ENCODE measurements at regions not wholly inside any gene's neighbourhood (a gene's known extent, or its start where the extent isn't known, plus 50 kb on each side); places are given as distances from the start of the nearest gene placed in this dataset.

DNA sequence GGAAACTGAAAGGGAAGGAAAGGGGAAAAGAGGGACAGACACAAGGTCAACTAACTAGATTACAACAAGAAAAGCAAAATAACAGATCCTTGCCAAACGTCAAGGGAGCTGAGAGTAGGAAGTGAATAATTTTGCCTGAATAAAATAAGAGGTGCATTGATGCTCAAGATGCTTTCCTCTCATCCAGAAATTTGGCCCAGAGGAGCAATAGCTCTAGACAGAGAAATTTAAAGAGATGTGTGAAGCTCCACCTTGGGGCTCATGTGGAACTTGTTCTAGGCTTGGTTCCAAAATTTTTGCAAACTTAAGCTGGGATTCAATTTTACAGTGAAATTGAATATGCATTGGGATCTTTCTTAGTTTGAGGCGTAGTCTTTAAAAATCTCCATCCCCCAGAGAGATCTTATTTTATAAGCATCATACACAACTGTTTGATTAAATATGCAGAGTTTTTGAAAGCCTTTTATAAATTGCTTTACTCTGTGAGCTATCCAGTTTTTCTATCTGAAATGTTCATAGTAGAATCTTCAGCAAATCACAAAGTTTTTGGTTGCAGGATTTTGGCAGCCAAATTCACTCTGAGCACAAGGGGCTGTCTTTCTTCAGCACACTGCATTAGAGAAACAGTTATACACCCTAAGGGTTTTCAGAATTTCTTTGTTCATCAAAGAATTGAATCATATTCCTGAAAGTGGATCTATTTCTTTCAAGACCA is 1159.5 kb downstream of the ADGRL3 start:
- no peak for DNase-seq (ENCODE audit: low read depth)

DNA sequence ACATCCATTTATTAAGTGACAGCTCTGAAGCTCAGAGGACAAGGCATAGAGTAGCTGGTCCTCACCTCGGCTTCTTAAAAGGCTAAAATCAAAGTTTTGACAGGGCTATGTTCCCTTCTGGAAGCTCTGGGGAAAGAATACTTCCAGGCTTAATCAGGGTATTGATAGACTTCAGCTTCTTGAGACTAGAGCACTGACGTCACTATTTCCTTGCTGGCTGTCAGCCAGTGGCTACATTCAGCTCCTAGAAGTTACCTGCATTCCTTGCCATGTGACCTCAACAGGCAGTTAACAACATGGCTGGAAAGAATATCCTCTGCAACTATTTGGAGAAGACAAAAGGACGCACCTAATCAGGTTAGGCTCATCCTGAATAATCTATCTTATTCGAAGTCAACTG is 1144.8 kb downstream of the ADGRL3 start:
- DNase-seq (ENCODE audit: low read depth) = no peak

DNA sequence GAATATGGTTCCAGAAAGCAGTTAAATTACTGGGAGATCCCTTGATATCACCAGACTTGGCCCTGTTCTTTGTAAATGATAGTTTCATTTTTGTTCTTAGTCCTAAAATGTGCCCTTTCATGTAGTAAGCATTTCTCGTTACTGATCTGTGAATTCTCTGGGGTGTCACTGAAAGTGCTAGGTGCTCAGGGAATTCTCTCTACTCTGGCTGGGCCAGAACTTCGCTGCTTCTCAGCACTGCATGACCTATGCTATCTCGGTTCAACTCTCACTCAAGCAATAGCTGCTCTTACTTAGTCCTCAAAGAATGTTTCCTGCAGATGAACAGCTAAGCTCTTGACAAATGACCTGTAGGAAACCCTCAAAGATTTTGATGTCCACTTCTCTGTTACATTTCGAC is 1144.3 kb downstream of the ADGRL3 start:
- no peak for DNase-seq (ENCODE audit: low read depth)

DNA sequence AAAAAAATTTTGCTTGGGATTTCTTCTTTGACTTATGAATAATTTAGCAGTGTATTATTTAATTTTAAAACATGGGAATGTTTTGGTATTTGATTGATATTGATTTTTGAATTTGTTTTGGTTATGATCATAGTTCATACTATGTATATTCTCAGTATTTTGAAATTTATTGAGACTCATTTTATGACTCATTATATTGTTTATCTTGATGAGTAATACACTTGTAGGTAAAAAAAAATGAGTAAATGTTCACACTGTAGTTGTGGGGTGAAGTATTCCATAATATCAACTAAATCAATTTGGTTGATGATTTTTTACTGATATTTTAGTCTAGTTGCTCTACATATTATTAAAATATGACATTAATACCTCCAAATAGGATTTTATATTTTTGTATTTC is 1142.2 kb downstream of the ADGRL3 start:
- peak; percentile 28 for DNase-seq (ENCODE audit: low read depth)

DNA sequence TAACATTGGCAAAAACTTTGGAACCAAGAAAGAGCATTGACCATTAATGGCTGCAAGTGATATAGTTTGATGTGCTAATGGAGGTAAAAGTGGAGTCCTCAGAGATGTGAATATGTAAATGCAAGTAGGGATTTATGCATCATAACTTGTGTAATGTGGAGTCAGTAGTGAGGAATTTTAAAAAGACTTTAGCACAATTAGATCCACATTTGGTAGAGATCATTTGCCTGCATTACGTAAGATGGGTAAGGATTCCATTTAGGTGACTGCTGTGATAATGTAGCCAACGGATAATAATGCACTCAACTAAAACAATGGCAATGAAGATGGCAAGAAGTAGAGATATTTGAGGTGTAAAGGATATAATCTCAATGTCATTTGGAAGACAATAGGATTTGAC is 1128.4 kb downstream of the ADGRL3 start:
- DNase-seq (ENCODE audit: low read depth) = peak; percentile 40

GRCh38 chr4:62327612-62328297 is 1127.6 kb downstream of the ADGRL3 start:
- peak; percentile 26 for DNase-seq (ENCODE audit: low read depth)

DNA sequence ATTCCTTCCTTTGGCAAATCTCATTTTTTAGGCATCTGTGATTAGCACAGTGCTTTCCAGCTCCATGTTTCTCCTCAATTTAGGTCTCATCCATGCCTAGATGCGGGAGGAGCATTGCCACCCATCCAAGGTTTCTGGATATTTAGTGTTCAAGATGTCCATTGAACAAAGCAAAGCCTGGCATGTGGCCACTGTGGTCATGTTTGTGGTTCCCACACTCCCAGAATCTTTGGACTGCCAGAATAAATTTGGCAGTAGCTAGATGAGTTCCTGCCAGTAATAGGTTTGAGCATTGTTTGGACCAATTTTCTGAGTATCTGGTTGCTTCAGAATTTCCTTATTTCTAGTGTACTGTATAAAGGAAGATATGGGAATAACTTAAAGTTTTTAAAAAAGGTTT is 1124.1 kb downstream of the ADGRL3 start:
- no peak for DNase-seq (ENCODE audit: low read depth)

DNA sequence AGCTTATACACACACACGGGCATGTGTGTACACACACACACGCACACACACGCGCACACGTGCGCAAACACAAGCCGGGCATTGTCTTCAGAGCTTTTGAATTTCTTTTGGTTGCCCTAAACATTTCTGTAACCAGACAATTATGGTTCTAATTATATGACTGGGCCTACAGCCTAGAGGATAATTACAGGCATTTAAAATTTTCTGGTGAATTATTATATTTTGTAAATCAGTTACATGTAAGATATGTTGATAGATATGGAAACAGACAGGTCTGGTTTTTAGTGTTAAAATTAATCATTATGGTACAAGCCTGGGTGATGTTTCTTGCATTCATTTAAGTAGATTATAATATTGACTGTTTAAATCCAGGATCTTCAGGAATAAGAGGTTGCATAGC is 1120.5 kb downstream of the ADGRL3 start:
- DNase-seq (ENCODE audit: low read depth) = no peak

GRCh38 chr4:62302710-62303109 is 1102.6 kb downstream of the ADGRL3 start:
- DNase-seq (ENCODE audit: low read depth) = no peak

- DNase-seq (ENCODE audit: low read depth) = no peak
Measured at GRCh38 chr4:62301500-62301899, 1101.4 kb downstream of the ADGRL3 start.

DNA sequence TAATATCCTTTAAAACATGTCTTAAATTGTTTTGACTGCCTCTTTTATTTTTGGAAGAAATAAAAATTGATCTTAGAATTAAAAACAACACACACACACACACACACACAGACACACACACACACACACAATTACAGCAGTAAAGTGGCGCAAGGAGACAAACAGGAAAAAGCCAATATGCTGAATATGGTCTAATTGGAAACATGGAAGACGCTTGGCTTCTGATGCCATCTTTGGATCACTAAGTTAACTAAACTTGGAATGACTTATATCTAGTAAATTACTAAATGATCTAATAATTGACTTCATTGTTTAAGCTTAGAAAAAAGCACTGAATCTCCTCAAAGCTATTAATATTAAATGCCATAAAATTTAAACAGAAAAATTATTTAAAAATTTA is 1093.4 kb downstream of the ADGRL3 start:
- no peak for DNase-seq (ENCODE audit: low read depth)

DNA sequence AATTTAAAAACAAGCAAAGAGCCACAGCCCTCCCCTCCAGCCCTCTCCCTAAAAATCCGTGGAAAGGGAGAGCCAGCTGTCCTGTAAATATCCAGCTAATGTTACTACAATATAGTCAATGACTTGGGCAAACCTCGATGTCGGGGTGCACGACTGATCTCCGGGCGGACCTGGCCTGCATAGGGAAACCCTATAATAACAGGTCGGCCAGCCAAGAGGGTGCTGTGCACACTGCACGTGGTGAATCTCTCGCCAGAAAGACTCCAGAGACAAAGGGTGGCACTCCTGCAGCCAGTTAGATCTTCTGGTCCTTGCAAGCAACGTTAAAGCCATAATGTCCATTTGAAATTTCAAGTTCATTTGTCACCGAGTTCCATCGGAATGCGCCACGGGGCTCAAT is 1092.8 kb downstream of the ADGRL3 start:
- no peak for DNase-seq (ENCODE audit: low read depth)

- DNase-seq (ENCODE audit: low read depth) = peak; percentile 39
Measured at GRCh38 chr4:62288808-62289541, 1088.8 kb downstream of the ADGRL3 start.

DNA sequence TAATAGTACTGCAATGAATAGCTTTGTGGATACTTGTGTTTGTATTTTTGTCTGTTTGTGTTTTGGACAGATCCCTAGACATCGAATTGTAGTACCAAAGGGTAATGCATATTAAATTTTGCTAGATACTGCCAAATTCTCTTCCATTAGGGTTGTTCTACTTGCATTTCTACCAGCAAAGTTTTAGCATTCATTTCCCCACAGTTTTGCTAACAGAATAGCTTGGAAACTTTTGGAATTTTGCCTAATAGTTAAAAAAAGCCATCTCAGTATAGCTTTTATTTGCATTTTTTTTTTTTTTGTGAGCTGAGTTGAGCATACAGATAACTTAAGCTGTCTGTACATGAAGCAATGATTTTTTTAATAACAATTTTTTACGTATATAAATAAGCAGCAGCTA is 1084.9 kb downstream of the ADGRL3 start:
- no peak for DNase-seq (ENCODE audit: low read depth)

DNA sequence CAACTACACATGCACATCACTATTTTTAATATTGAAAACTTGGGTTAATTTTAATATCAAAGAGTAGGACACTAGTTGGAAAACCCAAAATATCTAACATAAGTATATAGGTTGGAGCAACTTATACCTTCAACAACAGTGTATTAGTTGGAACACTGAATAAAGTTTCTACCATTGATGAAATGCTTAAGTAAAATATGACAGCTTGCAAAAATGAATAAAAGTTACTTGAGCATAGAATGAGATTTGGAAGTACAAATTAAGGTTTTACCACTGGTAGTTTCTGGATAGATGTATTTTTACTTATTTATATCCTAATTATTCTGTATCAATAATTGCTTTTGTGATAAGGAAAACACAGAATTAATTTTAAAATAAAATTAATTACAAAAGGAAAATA is 1079.6 kb downstream of the ADGRL3 start:
- DNase-seq (ENCODE audit: low read depth) = no peak

DNA sequence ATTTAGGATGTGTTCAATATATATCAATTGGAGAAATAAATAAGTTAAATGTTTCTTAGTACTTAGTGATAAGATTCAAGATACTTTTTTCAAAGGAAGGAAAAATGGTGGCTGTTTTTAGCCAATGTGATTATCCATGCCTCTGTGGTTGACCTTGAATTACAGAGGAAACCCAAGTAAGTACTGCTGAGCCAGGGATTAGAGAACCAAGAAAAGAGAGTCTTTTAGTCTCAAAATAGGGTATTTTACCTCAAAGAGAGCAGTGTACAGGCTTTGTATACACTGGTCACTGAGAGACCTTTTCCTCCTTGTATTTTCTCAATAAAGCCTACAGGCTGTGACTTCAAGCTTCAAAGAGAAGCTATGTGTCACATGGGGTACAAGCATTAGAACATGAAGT is 1075.3 kb downstream of the ADGRL3 start:
- DNase-seq (ENCODE audit: low read depth) = no peak

- DNase-seq (ENCODE audit: low read depth) = no peak
Measured at GRCh38 chr4:62274782-62275181, 1074.7 kb downstream of the ADGRL3 start.

GRCh38 chr4:62271107-62271506 is 1071.0 kb downstream of the ADGRL3 start:
- DNase-seq (ENCODE audit: low read depth) = no peak

DNA sequence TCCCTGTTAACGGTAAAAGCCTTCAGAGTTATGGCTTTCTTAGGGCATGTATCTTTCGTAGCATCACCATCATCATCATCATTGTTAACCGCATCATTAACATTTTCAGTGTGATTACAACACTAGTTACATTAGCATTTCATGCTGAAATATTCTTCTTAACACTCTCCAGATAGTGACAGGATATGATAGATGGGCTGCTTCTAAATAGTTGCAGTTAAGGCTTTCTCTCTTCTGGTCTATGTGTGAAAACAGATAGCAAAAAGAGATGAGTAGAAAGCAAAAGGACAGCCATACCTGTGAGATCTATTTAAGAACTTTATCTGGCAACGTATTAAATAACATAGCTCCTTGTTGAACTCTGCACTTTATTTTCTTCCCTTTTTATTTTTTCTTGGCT is 1069.8 kb downstream of the ADGRL3 start:
- DNase-seq (ENCODE audit: low read depth) = no peak

GRCh38 chr4:62263454-62263853 is 1063.3 kb downstream of the ADGRL3 start:
- DNase-seq (ENCODE audit: low read depth) = no peak

DNA sequence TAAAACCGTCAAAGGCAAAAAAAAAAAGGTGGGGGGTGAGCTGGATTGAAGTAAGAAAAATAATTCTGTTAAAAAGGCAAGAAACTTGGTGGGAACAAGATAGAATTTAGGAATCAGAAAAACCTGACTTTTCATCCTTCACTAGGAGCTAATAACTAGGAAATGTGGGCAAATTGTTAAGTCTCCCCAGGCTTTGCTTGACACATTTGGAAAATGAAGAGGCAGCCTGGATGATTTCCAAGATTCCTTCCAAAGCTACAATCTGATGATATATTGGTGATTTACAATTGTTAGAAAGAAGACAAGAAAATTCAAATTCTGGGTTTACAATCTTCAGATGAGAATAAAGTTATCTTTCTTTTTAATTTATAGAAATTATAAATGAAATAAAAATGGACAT is 1062.5 kb downstream of the ADGRL3 start:
- no peak for DNase-seq (ENCODE audit: low read depth)

GRCh38 chr4:62260254-62260653 is 1060.1 kb downstream of the ADGRL3 start:
- DNase-seq (ENCODE audit: low read depth) = peak; percentile 9

GRCh38 chr4:62256479-62256878 is 1056.4 kb downstream of the ADGRL3 start:
- no peak for DNase-seq (ENCODE audit: low read depth)

All from ELR (cell line).